Keratinocyte (primary cell): ENCODE measurements at regions not wholly inside any gene's neighbourhood (a gene's known extent, or its start where the extent isn't known, plus 50 kb on each side); places are given as distances from the start of the nearest gene placed in this dataset.
A peak's percentile ranks its signal among the peaks of the same experiment; 100 is the strongest.

Experiments used
- DNase-seq: peaks from one replicate; pipeline ENCODE4 v3.0.0-alpha.2; 2011; ENCODE audit warnings: low read depth, missing footprints, low spot score
- FAIRE-seq: peaks from 2 replicates; lab custom pipeline; 2011; peaks lifted over from hg19 to GRCh38; lab: Jason Lieb, UNC
- H2AFZ ChIP-seq: 2 replicates; pipeline ENCODE4 v1.6.0; 2012; ENCODE audit warnings: low read length, control low read depth, inconsistent platforms; ENCODE audit not compliant: control insufficient read depth
- H3K27ac ChIP-seq: 2 replicates; pipeline ENCODE4 v1.5.1; 2011; ENCODE audit warnings: low read length; ENCODE audit not compliant: control insufficient read depth, insufficient read depth
- H3K27me3 ChIP-seq: 3 replicates; pipeline ENCODE4 v1.6.0; 2011; ENCODE audit warnings: low read length; ENCODE audit not compliant: control insufficient read depth, insufficient read depth; ENCODE audit errors: extremely low read depth
- H3K36me3 ChIP-seq, 2 experiments: 2 replicates in 1 of 2; 3 replicates in 1 of 2; pipeline ENCODE4 v1.5.1; 2011; ENCODE audit warnings: low read length in 2 of 2, mild to moderate bottlenecking in 1 of 2; ENCODE audit not compliant: control insufficient read depth in 2 of 2, insufficient read depth in 2 of 2; ENCODE audit errors: extremely low read depth in 1 of 2
- H3K4me1 ChIP-seq: 3 replicates; pipeline ENCODE4 v1.5.1; 2011; ENCODE audit warnings: low read length; ENCODE audit not compliant: control insufficient read depth, insufficient read depth; ENCODE audit errors: extremely low read depth
- H3K4me2 ChIP-seq: 3 replicates; pipeline ENCODE4 v1.6.0; 2011; ENCODE audit warnings: low read depth, low read length; ENCODE audit not compliant: control insufficient read depth, insufficient read depth; ENCODE audit errors: extremely low read depth
- H3K4me3 ChIP-seq, 3 experiments: fragments of 200-600 bp in 1 of 3; sonication (generic) in 1 of 3; 2 replicates in 2 of 3; 3 replicates in 1 of 3; pipeline ENCODE4 v1.5.1; 2011 to 2016; ENCODE audit warnings: low read length in 3 of 3, mild to moderate bottlenecking in 3 of 3, control low read depth in 2 of 3, inconsistent platforms in 1 of 3, low read depth in 1 of 3, mixed read lengths in 1 of 3, mixed run types in 1 of 3, moderate library complexity in 1 of 3; ENCODE audit not compliant: control insufficient read depth in 2 of 3, insufficient read depth in 2 of 3; ENCODE audit errors: extremely low read depth in 1 of 3
- H3K79me2 ChIP-seq: 2 replicates; pipeline ENCODE4 v1.6.0; 2012; ENCODE audit warnings: low read length; ENCODE audit not compliant: control insufficient read depth, insufficient read depth
- H3K9ac ChIP-seq: 3 replicates; pipeline ENCODE4 v1.6.0; 2011; ENCODE audit warnings: low read length; ENCODE audit not compliant: control insufficient read depth, insufficient read depth; ENCODE audit errors: extremely low read depth
- H3K9me1 ChIP-seq: 3 replicates; pipeline ENCODE4 v1.6.0; 2011; ENCODE audit warnings: low read length; ENCODE audit not compliant: control insufficient read depth, insufficient read depth; ENCODE audit errors: extremely low read depth
- H3K9me3 ChIP-seq: 2 replicates; pipeline ENCODE4 v1.5.1; 2012; ENCODE audit warnings: low read depth, low read length; ENCODE audit not compliant: control insufficient read depth
- H4K20me1 ChIP-seq: 3 replicates; pipeline ENCODE4 v1.6.0; 2011; ENCODE audit warnings: low read length; ENCODE audit not compliant: control insufficient read depth, insufficient read depth; ENCODE audit errors: extremely low read depth
- EZH2 ChIP-seq: IDR thresholded peaks from one replicate; pipeline ENCODE4 v1.6.1; 2012; ENCODE audit warnings: inconsistent platforms, mild to moderate bottlenecking, low read length, moderate library complexity
- dilution Hi-C: fragments of 300-500 bp; cut with MboI; formaldehyde crosslinking; loops from one replicate; pipeline ENCODE4 v1.7.0; 2020; ENCODE audit warnings: low sequenced_read_pairs; ENCODE audit not compliant: extremely low pct_ligation_motif_present
- TF ChIP-seq, protein P1 (sequence below), 3 experiments: IDR thresholded peaks in 1 of 3; conservative IDR thresholded peaks in 1 of 3; optimal IDR thresholded peaks in 1 of 3; 2 replicates in 2 of 3; 3 replicates in 1 of 3; pipeline versions ENCODE3 to v1.5.1; 2011; ENCODE audit warnings: low read length in 3 of 3, mild to moderate bottlenecking in 3 of 3, moderate library complexity in 2 of 3, control low read depth in 1 of 3, inconsistent platforms in 1 of 3; ENCODE audit not compliant: insufficient read depth in 2 of 3; ENCODE audit errors: extremely low read depth in 1 of 3

DNA sequence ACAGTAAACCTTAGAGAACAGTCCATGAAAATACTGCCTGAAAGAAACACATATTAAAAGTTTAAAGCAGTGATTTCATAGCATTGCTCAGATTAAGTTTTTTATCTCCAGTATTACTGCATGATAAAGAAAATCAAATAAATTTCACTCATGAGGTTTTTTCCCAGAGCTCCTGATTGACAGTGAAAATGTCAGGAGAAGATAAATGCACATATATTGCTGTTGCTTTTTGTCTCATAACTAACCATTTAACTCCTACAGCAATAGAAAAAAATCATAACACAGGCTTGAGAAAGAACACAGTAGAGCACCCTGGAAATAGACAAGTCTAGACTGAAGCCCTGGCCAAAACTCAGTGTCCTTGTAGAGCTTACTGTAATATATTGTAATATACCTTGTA lies 391.0 kb downstream of the TMX3 start:
- Histone ChIP-seq H3K36me3 (no peaks in the 10 kb centered on the region), H3K27ac (no peak overlapping the region), H3K27me3 (no peaks in the 10 kb centered on the region), H3K79me2 (no peaks in the 10 kb centered on the region), H3K9me3 (no peaks in the 10 kb centered on the region), H4K20me1 (no peaks in the 10 kb centered on the region), H2AFZ (no peak overlapping the region), H3K9me1 (no peaks in the 10 kb centered on the region), H3K4me1 (no peaks in the 10 kb centered on the region), H3K4me2 (no peak overlapping the region), H3K9ac (no peak overlapping the region), H3K4me3 (no peak overlapping the region)
- FAIRE-seq: no peak
- TF ChIP-seq, protein P1, sequence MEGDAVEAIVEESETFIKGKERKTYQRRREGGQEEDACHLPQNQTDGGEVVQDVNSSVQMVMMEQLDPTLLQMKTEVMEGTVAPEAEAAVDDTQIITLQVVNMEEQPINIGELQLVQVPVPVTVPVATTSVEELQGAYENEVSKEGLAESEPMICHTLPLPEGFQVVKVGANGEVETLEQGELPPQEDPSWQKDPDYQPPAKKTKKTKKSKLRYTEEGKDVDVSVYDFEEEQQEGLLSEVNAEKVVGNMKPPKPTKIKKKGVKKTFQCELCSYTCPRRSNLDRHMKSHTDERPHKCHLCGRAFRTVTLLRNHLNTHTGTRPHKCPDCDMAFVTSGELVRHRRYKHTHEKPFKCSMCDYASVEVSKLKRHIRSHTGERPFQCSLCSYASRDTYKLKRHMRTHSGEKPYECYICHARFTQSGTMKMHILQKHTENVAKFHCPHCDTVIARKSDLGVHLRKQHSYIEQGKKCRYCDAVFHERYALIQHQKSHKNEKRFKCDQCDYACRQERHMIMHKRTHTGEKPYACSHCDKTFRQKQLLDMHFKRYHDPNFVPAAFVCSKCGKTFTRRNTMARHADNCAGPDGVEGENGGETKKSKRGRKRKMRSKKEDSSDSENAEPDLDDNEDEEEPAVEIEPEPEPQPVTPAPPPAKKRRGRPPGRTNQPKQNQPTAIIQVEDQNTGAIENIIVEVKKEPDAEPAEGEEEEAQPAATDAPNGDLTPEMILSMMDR (optimal IDR thresholded peaks at IDR 0.05 in 1 of 3, IDR thresholded peaks at IDR 0.05 in 1 of 3, conservative IDR thresholded peaks at IDR 0.05 in 1 of 3; ENCODE audit: extremely low read depth in 1 of 3, insufficient read depth in 2 of 3, low read length in 3 of 3): no peak
- TF ChIP-seq EZH2: no peak
- dilution Hi-C loops: no loop called here
- DNase-seq: no peak

DNA sequence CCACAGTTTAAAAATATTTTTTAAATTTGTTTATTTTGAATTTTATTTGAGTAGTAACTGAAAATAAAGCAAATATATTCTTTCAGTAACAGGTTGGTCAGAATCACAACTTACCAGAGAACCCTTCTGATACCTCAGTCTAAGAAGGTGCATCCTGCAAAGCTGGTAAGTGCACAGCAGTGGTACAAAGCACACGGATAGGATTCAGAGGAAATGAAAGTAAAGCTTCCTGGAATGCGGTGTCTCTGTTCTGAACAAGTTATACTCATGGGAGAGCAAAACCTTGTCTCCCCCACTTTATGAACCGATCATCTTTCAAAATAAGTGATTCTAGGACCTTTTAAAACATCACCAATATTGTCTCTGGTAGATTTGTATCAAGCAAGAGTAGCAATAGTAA lies 398.3 kb downstream of the TMX3 start:
- DNase-seq (no peak), FAIRE-seq (peak; percentile 26)
- peaks cover 5% of the 10 kb centered on the region for H3K4me1 ChIP-seq
- H3K9me1 ChIP-seq: no peaks in the 10 kb centered on the region
- H3K9ac ChIP-seq: no peak overlapping the region
- peak overlapping the region; percentile 29 for H3K4me2 ChIP-seq
- no peaks in the 10 kb centered on the region for H3K9me3 ChIP-seq
- dilution Hi-C loops: no loop called here
- H3K36me3 ChIP-seq: no peaks in the 10 kb centered on the region
- no peaks in the 10 kb centered on the region for H3K79me2 ChIP-seq
- H4K20me1 ChIP-seq: no peaks in the 10 kb centered on the region
- H3K27me3 ChIP-seq: no peaks in the 10 kb centered on the region
- peak overlapping the region in 1 of 3 experiments; percentile 2 for H3K4me3 ChIP-seq
- no peak overlapping the region for H3K27ac ChIP-seq
- peak overlapping the region; percentile 86 for H2AFZ ChIP-seq
- TF ChIP-seq EZH2: no peak
- TF ChIP-seq, protein P1 (optimal IDR thresholded peaks at IDR 0.05 in 1 of 3, IDR thresholded peaks at IDR 0.05 in 1 of 3, conservative IDR thresholded peaks at IDR 0.05 in 1 of 3; ENCODE audit: extremely low read depth in 1 of 3, insufficient read depth in 2 of 3, low read length in 3 of 3): no peak
